ENCODE measurements at regions not wholly inside any gene's neighbourhood (a gene's known extent, or its start where the extent isn't known, plus 50 kb on each side); places are given as distances from the start of the nearest gene placed in this dataset.

GRCh38 chr1:222914861-222915632 is 100.2 kb downstream of the DISP1 start:
- no peak for TF ChIP-seq CTCF (IDR thresholded peaks at IDR 0.05; ENCODE audit: control extremely low read depth in 1 of 3, insufficient read depth in 1 of 3, low read depth in 1 of 3, low read length in 3 of 3)
- no peak for TF ChIP-seq FOSL1 (IDR thresholded peaks at IDR 0.05; ENCODE audit: insufficient read depth, low read depth, low read length)
- TF ChIP-seq RFX5 (IDR thresholded peaks at IDR 0.05; ENCODE audit: borderline replicate concordance, low read depth, low read length): no peak
- no peak for TF ChIP-seq EP300 (IDR thresholded peaks at IDR 0.05; ENCODE audit: borderline replicate concordance in 1 of 2, low read depth in 2 of 2, low read length in 2 of 2)
- no peak for TF ChIP-seq NRF1 (IDR thresholded peaks at IDR 0.05; ENCODE audit: low read depth, low read length)
